Kidney glomerular epithelial cell (primary cell): ENCODE measurements at regions not wholly inside any gene's neighbourhood (a gene's known extent, or its start where the extent isn't known, plus 50 kb on each side); places are given as distances from the start of the nearest gene placed in this dataset.
"Not testable (repeated sequence)": the region's sequence is repeated elsewhere in the genome, so short reads cannot be mapped to it uniquely, and the experiment has no call there.

Source experiments
- DNase-seq: peaks from one replicate; lab custom pipeline; 2025; lab: John Stamatoyannopoulos, UW

DNA sequence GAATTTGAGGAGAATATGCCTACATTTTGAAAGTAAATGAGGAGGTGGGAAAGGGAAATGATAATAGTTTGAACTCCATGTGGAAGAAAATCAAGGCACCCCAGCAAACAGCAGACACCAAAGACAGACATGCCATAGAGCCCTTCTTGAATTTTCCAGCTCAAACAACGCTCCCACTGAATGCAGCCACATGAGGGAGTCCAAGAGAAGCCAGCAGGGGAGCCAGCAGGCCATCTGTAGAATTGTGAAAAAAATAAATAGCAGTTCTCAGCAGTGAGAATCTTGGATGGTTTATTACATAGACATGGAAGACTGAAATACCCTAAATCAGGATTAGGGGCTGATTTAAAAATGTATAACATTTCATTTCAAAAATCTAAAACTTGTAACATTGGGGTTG is 1567.3 kb upstream of the LRRTM3 start:
- DNase-seq = peak; percentile 22

DNA sequence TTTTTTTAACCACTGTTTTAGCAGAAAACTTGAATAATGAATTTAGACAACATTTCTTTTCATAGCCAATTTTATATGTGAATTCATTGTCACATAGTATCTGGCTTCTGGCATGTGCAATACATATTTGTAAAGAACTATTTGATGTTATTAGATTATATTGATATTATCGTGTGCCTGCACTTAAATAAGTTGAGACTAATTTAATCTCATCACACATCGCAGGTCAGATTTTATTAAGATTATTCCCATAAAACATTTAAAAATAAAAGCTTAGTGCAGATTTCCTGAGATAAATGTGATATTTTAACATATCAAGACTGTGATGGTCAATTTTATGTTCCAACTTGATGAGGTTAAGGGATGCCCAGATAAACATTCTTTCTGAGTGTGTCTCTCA is 1565.3 kb upstream of the LRRTM3 start:
- DNase-seq = no peak

DNA sequence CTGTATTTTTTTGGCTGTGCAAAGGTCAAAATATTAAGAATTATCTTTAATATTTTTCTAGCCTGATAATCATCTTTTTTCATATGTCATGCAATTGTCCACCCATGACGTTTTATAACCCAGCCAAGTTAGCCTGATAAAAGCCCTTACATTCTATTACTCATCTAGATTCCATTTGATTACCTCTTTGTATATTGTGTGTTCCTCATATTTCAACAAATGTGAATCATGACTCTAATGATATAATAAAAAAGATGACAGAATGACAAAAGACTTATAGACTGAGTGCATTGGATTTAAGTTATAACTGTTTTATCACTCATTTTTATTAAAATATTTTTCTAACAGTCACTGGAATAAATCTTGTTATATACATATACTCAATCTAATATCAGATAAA is 1560.0 kb upstream of the LRRTM3 start:
- no peak for DNase-seq

DNA sequence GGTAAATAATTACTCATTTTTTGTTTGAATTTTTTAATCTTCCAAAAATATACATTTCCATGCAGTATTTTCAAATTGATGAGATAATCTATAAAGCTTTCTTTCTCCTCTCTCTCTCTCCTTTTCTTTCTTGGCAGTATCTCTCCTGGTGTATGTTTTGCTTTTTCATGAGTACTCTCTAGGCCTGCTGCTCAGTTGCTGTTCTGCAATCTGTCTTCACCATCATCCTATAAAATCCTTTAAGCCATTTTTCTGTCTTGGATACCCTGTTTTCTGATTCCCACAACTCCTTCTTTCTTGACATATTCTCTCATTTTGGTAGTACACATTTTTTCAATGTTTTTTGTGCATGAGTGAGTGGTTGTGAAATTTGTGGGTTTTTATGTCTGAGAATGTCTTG is 1558.1 kb upstream of the LRRTM3 start:
- DNase-seq = no peak

DNA sequence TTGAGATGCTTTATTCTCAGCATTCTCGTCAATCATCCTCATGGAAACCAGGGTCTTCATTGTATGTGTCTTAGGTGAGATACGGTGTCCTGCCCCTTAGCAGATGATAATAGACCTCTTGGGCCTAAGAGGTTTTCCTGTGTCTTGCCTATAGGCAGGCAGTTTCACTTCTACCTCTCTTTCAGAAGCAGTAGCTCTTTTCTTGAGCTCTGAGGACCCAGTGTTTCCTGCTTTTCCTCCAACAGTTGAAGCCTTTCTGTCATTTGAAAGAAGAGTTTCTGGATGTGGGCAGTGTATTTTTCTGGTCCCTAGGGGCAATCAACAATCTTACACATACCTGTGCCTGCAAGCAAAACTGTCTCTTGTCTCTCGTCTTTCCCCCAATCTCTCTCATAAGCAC is 1550.3 kb upstream of the LRRTM3 start:
- no peak for DNase-seq

DNA sequence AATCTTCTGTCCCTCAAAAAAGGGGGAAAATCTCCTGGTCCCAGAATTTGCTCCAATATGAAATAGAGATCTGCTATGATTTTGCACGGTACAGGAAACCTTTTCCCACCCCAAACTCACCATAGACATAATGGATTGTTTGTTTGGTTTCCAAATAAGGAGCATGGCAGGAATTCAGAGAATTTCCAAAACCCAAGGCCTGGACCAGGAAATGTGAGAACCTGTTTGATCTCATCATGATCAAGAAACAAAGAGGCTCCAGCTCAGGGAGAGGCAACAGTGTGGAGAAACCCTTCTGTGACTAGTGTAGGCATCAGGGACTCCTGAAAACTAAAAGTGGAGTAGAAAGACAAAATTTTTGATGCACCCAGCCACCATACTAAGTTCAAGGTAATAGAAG is 1548.1 kb upstream of the LRRTM3 start:
- DNase-seq = no peak

DNA sequence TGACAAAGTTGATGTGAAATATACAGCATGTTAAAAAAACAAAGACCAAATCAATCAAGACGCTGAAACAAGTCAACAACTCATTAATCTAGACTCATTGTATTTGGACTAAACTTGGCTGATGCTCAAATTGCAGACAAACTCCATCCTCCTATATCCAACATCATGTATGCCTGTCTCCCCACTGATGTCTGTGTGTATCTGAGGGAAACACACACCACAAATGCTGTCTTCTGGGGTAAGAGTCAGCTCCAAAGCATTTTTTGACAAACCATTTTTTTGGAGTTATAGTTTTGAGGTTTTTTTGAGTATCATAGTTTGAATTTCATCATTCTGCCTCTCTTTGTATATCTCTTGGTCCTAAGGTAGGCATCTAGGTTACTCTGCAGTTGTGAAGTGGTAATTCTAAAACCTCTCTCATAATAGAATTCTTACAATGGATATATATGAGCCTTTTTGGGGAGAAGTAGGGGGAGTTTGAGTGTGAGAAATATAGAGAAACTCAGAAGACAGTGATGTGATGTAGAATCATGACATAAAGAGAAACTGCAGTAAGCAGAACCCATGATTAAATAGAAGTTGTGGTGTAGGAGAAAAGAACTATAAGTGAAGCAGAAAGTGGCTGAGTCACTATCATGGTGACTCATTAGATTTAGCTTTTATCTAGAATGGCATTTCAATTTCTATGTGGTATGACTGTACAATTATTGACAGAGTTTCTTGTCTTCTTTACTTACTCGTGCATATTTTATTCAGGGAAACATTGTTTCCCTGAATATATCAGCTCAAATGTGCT is 1531.1 kb upstream of the LRRTM3 start:
- DNase-seq = peak; percentile 88

DNA sequence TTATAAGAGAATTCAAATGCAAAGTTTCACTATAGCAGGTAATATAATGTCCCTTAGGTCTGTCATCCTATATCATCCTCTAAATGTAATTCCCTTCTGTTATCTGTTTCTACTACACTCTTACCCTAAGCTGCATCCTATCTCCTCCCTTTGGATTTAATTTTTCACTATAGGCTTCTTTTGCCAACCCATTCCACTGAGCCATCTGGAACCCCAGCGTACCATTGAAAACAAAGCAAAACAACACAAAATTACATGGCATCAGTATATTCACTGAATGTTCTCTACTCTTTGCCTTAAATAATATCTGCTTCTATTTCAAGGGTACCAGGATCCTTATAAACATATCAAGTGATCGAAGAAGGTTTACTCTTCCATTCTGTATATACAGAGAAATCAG is 1530.2 kb upstream of the LRRTM3 start:
- DNase-seq = no peak

DNA sequence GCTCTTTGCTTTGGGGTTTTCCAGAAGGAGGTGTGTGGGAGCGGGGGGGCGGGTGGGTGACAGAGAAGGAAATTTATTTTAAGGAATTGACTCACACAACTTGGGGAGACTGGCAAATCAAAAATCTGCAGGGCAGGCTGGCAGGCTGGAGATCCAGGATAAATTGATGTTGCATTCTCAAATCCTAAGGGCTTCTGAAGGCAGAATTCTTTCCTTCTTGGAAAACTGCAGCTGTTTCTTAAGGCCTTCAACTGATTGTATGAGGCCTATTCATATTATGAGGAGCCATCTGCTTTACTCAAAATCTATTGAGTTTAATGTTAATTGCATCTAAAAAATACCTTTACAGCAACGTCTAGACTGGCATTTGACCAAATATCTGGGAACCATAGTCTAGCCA is 1528.8 kb upstream of the LRRTM3 start:
- no peak for DNase-seq

DNA sequence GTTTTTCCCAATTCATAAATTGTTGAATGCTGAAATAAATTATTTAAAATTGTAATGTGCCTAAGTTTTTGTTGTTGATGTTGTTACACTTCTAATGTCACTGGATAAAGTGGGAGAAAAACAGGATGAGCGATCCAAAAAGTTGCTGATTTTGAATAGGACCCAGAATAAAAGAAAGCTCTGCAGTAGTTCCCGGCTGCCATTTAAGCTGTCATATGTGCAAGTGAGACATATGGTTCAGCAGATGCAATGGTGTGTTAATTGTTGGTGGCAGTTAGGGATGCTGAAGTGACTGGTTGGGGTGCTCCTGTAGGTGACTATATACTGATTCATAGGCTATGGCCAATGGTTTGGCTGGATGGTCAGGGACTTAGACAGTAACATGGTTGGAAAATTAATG is 1517.4 kb upstream of the LRRTM3 start:
- no peak for DNase-seq

DNA sequence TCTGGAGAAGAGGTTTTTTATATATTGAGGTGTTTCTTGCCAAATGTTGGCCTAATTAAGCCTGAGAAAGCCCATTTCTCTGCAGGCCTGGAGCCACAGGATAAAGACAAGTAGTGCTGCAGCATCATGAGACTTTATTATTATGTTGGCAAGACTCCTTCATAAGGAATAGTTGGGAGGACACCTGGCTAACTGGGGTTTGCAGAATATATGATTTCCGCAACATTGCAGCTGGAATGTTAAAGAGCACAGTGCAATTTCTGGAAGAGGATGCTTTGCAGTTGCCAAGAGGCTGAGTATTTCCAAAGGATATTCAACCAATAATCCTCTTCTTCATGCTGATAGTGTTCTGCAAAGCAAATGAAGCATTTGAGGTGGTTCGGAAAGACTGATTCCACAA is 1512.8 kb upstream of the LRRTM3 start:
- DNase-seq = no peak

DNA sequence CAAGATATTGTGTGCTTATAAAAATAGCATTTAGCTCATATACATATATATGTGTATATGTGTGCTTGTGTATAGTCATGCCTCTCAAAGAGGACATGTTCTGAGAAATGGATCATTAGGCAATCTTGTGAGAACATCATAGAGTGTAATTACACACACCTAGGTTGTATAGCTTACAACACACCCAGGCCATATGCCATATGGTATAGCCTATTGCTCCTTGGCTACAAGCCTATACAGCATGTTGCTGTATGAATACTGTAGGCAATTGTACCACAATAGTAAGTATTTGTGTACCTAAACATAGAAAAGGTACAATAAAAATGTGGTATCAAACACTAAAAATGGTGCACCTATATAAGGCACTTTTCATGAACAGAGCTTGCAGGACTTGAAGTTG is 1510.5 kb upstream of the LRRTM3 start:
- no peak for DNase-seq

DNA sequence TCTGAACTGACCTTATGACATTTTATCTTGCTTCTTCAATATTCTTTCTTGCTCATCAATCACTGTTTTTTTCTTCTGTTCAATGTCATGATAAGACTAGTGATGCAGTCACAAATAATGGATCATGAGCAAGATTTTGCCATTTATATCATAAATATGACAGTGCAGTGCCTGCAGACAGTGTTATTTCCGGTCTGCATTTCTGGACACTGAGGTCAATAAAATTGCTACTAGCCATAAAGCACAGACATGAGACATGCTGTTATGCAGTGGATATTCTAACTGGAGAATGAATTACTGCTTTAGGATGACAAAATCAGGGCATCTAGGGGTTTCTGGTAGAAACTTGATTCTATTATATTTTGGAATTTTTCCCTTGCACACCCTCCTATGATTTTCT is 1509.7 kb upstream of the LRRTM3 start:
- DNase-seq = no peak

DNA sequence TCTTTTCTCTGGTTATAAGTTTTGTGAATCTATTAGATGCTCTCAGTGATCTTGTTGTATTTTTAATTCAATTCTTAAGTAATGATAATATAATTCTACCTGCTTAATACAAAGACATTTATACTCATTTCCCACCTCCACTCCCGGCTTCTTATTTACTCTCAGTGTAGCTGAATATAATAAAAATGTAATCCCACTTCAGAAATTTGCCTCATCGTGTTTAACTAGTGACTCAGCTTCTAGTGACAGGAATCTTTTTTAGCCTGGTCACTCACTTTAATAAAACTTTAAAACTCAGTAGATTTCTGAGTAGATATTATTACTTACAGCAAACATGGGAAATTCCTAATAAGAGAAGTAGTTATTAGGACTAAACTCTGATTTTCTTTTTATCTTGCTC is 1506.2 kb upstream of the LRRTM3 start:
- DNase-seq = no peak

DNA sequence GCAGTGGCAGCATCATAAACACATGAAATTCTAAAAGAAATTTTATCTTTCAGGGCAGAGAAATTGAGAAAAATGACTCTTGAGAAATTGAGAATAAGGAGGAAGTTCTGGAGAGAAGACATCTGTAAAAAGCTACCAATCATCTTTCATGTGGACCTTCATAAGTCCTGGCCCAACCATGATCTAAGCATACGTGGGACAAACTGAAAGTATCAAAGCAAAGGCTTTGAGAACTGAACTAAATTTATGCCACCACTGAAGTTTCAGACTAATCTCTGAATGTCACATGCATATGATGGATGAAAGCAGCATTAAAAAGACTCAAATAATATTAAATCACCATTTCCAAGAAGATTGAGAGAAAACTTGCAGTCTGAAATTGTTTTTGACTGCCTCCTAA is 1502.8 kb upstream of the LRRTM3 start:
- DNase-seq = no peak

DNA sequence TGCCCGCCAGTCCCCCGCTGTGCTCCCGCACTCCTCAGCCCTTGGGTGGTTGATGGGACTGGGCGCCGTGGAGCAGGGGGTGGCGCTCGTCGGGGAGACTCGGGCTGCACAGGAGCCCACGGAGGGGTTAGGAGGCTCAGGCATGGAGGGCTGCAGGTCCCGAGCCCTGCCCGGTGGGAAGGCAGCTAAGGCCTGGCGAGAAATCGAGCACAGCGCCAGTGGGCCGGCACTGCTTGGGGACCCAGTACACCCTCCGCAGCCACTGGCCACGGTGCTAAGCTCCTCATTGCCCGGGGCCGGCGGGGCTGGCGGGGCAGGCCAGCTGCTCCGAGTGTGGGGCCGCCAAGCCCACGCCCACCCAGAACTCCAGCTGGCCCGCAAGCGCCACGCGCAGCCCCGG is 1496.5 kb upstream of the LRRTM3 start:
- not testable (repeated sequence) for DNase-seq

DNA sequence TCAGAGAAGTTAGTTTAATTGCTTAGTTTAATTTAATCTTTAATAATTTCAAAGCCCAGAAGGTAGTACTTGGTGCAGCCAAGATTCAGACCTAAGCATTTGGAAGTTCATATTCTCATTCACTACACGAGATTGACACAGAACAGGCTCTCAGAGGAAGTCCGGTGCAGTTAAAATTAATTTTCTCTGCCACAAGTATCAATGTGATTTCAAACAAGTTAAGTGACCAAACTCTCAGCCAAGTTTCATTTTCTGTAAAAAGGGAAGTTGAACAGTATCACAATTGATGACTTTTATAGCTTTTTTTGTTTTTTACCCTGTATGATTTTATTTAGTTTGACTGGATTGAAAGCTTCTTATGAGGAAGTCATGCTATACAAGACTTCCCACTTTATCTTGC is 1494.9 kb upstream of the LRRTM3 start:
- DNase-seq = no peak

DNA sequence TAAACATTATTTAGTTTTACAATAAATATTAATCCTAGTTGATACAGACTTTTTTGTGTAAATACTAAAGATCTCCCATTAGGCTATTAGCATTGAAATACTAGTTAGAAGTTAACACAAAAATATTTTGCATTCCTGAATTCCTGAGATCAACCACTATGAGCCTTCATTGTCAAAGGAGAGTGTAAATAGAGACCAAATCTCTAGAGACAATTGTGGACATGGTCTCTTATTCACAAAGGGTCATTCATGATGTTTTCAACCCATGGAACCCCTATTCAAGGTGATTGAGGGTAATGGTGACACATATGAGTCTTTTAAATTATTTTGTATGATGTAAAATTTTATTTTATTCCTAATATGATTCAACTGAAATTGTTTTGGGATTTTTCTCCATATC is 1454.8 kb upstream of the LRRTM3 start:
- DNase-seq = peak; percentile 39

DNA sequence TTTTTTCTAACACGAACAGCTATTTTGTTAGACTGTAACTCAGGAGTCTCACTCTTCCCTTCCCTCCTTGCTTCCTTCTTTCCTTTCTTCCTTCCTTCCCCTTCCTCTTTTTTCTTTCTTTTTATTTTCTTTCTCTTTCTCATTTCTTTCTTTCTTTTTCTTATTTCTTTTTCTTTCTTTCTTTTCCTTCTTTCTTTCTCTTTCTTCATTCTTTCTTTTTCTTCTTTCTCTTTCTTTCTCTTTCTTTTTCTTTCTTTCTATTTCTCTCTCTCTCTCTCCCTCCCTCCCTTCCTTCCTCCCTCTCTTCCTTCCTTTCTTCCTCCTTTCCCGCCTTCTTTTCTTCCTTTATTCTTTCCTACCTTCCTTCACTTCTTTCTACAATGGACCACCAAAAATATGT is 1443.0 kb upstream of the LRRTM3 start:
- no peak for DNase-seq

DNA sequence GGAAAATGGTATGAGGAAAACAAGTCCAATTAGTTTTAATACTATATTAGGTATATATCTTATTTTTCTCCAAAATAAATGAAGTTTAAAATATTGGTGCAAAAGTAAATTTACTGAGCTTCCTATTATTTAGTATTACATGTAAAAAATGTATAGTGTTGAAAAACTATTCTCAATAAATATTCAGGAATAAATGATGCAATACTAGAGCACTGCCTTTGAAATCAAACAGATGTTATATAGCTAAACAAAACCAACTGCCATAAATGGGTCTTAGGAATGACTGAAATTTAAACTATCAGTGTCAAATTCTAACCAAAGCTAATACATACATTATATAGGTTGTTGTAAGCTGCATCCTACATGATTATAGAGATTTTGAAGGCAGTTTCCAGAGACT is 1434.0 kb upstream of the LRRTM3 start:
- DNase-seq = no peak

DNA sequence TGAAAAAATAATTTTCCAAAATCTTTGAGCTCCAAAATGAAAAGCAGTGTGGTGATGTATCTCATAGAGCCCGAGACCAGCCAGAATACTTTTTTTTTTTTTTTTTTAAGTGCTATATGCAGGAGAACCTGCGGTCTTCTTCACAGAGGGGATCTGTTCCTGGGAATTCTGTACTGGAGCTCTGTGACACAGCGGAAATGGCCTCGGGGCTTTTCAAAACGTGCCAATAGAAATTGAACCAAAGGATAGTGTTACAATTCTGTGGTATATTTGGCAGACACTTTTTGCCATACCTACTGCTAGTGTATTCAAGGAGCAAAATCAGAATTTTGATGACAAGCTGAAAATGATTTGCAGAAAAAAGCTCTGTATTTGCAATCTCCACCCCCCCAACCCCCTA is 1429.3 kb upstream of the LRRTM3 start:
- no peak for DNase-seq

DNA sequence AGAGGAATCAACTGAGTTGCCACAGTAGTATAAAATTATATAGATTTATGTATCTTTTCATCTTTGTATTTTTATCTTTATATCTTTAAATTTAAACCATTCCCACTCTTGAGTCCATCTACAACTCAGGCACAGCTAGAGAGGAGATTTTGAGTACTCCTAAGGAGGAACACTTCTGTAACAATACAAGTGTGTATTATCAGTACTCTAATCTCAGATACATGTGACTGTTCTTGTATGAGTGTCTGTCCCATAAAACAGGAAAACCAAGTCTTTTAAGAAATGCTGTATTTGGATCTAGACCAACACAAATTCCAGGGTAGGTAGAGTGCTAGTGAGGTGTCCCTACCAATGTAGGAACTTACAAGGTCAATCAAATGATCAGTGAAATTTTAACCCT is 1428.0 kb upstream of the LRRTM3 start:
- no peak for DNase-seq

DNA sequence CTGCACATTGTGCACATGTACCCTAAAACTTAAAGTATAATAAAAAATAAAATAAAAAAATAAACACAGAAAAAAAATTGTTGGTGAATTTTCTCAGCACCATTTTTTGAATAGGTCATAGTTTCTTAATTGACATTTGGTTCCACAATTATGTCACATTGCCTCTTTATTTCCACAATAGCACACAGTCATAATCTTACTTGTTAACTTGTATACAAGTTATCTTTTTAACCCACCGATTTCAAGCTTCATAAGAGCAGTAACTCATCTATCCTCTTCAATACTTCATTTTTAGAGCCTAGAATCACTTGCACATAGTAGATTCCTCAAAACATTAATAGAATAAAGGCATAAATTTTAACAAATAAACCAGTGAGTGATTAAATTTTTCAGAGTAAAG is 1425.1 kb upstream of the LRRTM3 start:
- DNase-seq = no peak

DNA sequence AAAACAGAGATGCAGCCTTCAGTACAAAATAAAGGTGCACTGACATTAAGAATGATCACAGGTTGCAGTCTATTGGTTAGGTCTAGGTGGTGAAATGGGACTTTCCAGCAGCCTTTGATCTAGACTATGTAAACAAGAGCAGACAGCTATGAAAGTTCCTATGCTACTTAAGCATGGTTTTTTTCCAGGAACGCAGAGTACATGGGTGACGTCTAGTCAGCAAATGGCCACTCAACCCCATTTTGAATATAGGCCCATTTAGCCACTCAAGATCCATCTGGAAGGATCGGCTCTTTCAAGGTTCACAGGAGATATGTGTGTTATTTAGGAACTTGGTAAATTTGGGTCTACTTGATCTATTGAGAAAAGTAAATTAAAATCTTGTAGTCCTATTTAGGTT is 1424.6 kb upstream of the LRRTM3 start:
- DNase-seq = no peak

DNA sequence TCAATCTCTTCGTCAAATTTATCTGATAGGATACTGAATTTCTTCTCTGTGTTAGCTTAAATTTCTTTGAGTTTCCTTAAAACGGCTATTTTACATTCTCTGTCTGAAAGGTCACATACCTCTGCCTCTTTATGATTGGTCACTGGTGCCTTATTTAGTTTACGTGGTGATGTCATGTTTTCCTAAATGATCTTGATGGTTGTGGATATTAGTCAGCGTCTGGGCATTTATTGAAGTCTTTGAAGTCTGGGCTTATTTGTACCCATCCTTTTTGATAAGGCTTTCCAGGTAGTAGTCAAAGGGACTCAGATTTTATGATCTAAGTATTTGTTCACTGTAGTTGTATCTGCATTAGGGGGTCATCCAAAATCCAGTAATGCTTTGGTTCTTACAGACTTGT is 1407.5 kb upstream of the LRRTM3 start:
- DNase-seq = peak; percentile 78
